ENCODE measurements at regions not wholly inside any gene's neighbourhood (a gene's known extent, or its start where the extent isn't known, plus 50 kb on each side); places are given as distances from the start of the nearest gene placed in this dataset.

GRCh38 chr3:177516158-177517011 lies 319.1 kb upstream of the TBL1XR1 start:
- H3K4me1 ChIP-seq (ENCODE audit: insufficient read depth, low read length) = peaks cover 9% of the 10 kb centered on the region; the same call in 1 of the 2 replicates
- H3K4me3 ChIP-seq (ENCODE audit: low read length) = no peak overlapping the region
- H3K27ac ChIP-seq (ENCODE audit: low read depth, low read length) = 0 out of 2 replicates have a peak overlapping the region, but pooled peaks have one; percentile 10
- H3K27me3 ChIP-seq (ENCODE audit: insufficient read depth, low read length) = no peaks in the 10 kb centered on the region
- no peak overlapping the region for H3K9ac ChIP-seq (ENCODE audit: low read depth, low read length)
- no peaks in the 10 kb centered on the region for H3K36me3 ChIP-seq (ENCODE audit: insufficient read depth, low read length)
- H3K9me3 ChIP-seq (ENCODE audit: insufficient read depth, low read depth, low read length) = no peaks in the 10 kb centered on the region
- 84% methylated on average over 14 of the region's 14 CpGs for whole genome bisulfite sequencing

DNA sequence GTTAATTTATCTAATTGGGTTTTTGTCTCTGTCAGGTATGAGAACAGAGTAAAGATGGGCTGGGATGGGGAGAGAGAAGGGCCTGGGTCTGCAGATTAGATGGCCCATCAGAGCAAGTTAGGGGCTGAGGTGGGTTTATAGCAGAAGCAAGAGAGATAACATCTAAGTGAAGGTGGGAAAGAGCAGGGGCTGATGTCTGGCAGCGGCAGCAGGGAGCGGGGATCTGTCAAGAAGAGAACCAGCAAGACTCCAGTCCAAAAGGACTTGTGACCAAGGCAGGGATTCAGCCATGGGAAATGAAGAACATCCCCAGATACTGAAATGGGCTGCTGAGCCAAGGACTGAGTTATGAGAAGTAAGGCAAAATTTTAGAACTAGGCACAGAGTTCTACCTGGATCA lies 320.6 kb upstream of the TBL1XR1 start:
- H3K36me3 ChIP-seq (ENCODE audit: insufficient read depth, low read length) = no peaks in the 10 kb centered on the region
- H3K9me3 ChIP-seq (ENCODE audit: insufficient read depth, low read depth, low read length) = no peaks in the 10 kb centered on the region
- H3K27ac ChIP-seq (ENCODE audit: low read depth, low read length) = no peak overlapping the region
- no peak overlapping the region for H3K9ac ChIP-seq (ENCODE audit: low read depth, low read length)
- no peaks in the 10 kb centered on the region for H3K27me3 ChIP-seq (ENCODE audit: insufficient read depth, low read length)
- no peak overlapping the region for H3K4me3 ChIP-seq (ENCODE audit: low read length)
- WGBS = 91% methylated on average over 2 of the region's 2 CpGs
- H3K4me1 ChIP-seq (ENCODE audit: insufficient read depth, low read length) = peaks cover 13% of the 10 kb centered on the region; the same call in 1 of the 2 replicates

GRCh38 chr3:177519588-177519987 lies 322.3 kb upstream of the TBL1XR1 start:
- WGBS = 96% methylated on average over 13 of the region's 13 CpGs
- Histone ChIP-seq H3K4me3 (ENCODE audit: low read length) (no peak overlapping the region), H3K27me3 (ENCODE audit: insufficient read depth, low read length) (no peaks in the 10 kb centered on the region), H3K36me3 (ENCODE audit: insufficient read depth, low read length) (no peaks in the 10 kb centered on the region), H3K9me3 (ENCODE audit: insufficient read depth, low read depth, low read length) (no peaks in the 10 kb centered on the region), H3K4me1 (ENCODE audit: insufficient read depth, low read length) (peaks cover 13% of the 10 kb centered on the region; the same call in 1 of the 2 replicates), H3K27ac (ENCODE audit: low read depth, low read length) (no peak overlapping the region), H3K9ac (ENCODE audit: low read depth, low read length) (no peak overlapping the region)

DNA sequence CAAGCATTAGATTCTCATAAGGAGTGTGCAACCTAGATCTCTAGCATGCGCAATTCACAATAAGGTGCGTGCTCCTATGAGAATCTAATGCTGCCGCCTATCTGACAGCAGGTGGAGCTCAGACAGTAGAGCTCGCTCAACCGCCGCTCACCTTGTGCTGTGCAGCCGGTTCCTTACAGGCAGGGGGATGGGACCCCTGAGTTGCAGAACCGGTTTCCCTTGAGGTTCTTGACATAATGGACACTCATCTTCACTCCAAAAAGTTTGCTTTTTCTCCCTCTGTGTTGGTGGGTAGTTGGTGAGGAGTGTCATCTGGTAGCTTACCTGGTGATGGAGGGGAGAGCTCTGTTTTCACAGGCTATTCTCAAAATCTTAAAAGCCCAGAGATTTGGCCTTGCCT lies 324.0 kb upstream of the TBL1XR1 start:
- Histone ChIP-seq H3K4me3 (ENCODE audit: low read length) (no peak overlapping the region), H3K36me3 (ENCODE audit: insufficient read depth, low read length) (no peaks in the 10 kb centered on the region), H3K27ac (ENCODE audit: low read depth, low read length) (no peak overlapping the region), H3K9ac (ENCODE audit: low read depth, low read length) (no peak overlapping the region), H3K27me3 (ENCODE audit: insufficient read depth, low read length) (no peaks in the 10 kb centered on the region), H3K9me3 (ENCODE audit: insufficient read depth, low read depth, low read length) (no peaks in the 10 kb centered on the region), H3K4me1 (ENCODE audit: insufficient read depth, low read length) (peaks cover 8% of the 10 kb centered on the region; the same call in 1 of the 2 replicates)
- 79% methylated on average over 8 of the region's 8 CpGs for WGBS

GRCh38 chr3:177522051-177522450 lies 324.8 kb upstream of the TBL1XR1 start:
- Histone ChIP-seq H3K9ac (ENCODE audit: low read depth, low read length) (no peak overlapping the region), H3K4me1 (ENCODE audit: insufficient read depth, low read length) (peaks cover 4% of the 10 kb centered on the region; the same call in 1 of the 2 replicates), H3K27me3 (ENCODE audit: insufficient read depth, low read length) (no peaks in the 10 kb centered on the region), H3K9me3 (ENCODE audit: insufficient read depth, low read depth, low read length) (no peaks in the 10 kb centered on the region), H3K4me3 (ENCODE audit: low read length) (no peak overlapping the region), H3K36me3 (ENCODE audit: insufficient read depth, low read length) (no peaks in the 10 kb centered on the region), H3K27ac (ENCODE audit: low read depth, low read length) (no peak overlapping the region)
- WGBS = 92% methylated on average over 4 of the region's 4 CpGs

DNA sequence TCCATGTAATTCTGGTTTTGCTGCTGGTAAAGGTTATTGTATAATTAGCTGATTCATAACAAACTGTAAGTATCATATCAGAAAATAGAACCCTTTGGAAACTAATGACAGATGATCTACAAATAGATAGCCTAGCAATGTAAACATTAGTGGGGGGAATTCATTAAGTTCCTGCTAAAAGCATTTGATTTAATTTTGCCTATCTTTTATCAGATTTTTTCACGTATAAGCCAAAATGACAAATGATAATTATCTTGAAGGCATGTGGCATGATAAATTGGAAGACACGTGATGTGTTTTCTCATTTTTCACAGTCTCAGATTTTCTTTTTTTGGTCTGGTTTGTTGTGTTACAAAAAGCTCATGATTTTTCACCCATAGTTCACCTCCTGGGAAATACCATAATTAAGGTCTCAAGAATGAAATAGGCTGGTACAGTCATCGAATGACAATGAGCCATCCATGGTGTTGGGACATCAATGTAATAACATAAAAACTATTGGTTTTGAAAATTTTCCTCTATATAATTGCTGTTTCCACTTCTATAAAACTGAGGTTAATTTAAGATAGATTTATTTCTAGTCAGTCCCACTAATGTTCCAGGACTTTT lies 325.9 kb upstream of the TBL1XR1 start:
- 63% methylated on average over 3 of the region's 3 CpGs for WGBS
- Histone ChIP-seq H3K9me3 (ENCODE audit: insufficient read depth, low read depth, low read length) (no peaks in the 10 kb centered on the region), H3K27ac (ENCODE audit: low read depth, low read length) (no peak overlapping the region), H3K4me1 (ENCODE audit: insufficient read depth, low read length) (peaks cover 4% of the 10 kb centered on the region; the same call in 1 of the 2 replicates), H3K4me3 (ENCODE audit: low read length) (no peak overlapping the region), H3K36me3 (ENCODE audit: insufficient read depth, low read length) (no peaks in the 10 kb centered on the region), H3K9ac (ENCODE audit: low read depth, low read length) (no peak overlapping the region), H3K27me3 (ENCODE audit: insufficient read depth, low read length) (no peaks in the 10 kb centered on the region)

GRCh38 chr3:177523872-177524438 lies 326.7 kb upstream of the TBL1XR1 start:
- no peaks in the 10 kb centered on the region for H3K9me3 ChIP-seq (ENCODE audit: insufficient read depth, low read depth, low read length)
- no peaks in the 10 kb centered on the region for H3K36me3 ChIP-seq (ENCODE audit: insufficient read depth, low read length)
- H3K27me3 ChIP-seq (ENCODE audit: insufficient read depth, low read length) = no peaks in the 10 kb centered on the region
- peaks cover 4% of the 10 kb centered on the region; the same call in 1 of the 2 replicates for H3K4me1 ChIP-seq (ENCODE audit: insufficient read depth, low read length)
- 95% methylated on average over 4 of the region's 4 CpGs for WGBS
- no peak overlapping the region for H3K27ac ChIP-seq (ENCODE audit: low read depth, low read length)
- H3K4me3 ChIP-seq (ENCODE audit: low read length) = no peak overlapping the region
- no peak overlapping the region for H3K9ac ChIP-seq (ENCODE audit: low read depth, low read length)

- H3K27ac ChIP-seq (ENCODE audit: low read depth, low read length) = no peak overlapping the region
- WGBS = 94% methylated on average over 3 of the region's 4 CpGs
- H3K9ac ChIP-seq (ENCODE audit: low read depth, low read length) = no peak overlapping the region
- no peaks in the 10 kb centered on the region for H3K9me3 ChIP-seq (ENCODE audit: insufficient read depth, low read depth, low read length)
- no peaks in the 10 kb centered on the region for H3K36me3 ChIP-seq (ENCODE audit: insufficient read depth, low read length)
- H3K4me3 ChIP-seq (ENCODE audit: low read length) = no peak overlapping the region
- peaks cover 4% of the 10 kb centered on the region; the same call in 1 of the 2 replicates for H3K4me1 ChIP-seq (ENCODE audit: insufficient read depth, low read length)
- no peaks in the 10 kb centered on the region for H3K27me3 ChIP-seq (ENCODE audit: insufficient read depth, low read length)
Observed at GRCh38 chr3:177524742-177525141, 327.5 kb upstream of the TBL1XR1 start.

- Histone ChIP-seq H3K9ac (ENCODE audit: low read depth, low read length) (no peak overlapping the region), H3K27me3 (ENCODE audit: insufficient read depth, low read length) (no peaks in the 10 kb centered on the region), H3K4me3 (ENCODE audit: low read length) (no peak overlapping the region), H3K4me1 (ENCODE audit: insufficient read depth, low read length) (peaks cover 4% of the 10 kb centered on the region; the same call in 1 of the 2 replicates), H3K36me3 (ENCODE audit: insufficient read depth, low read length) (no peaks in the 10 kb centered on the region), H3K27ac (ENCODE audit: low read depth, low read length) (no peak overlapping the region), H3K9me3 (ENCODE audit: insufficient read depth, low read depth, low read length) (no peaks in the 10 kb centered on the region)
- WGBS = 100% methylated on average over 1 of the region's 1 CpG
Observed at GRCh38 chr3:177525414-177525813, 328.1 kb upstream of the TBL1XR1 start.

GRCh38 chr3:177525987-177526712 lies 328.9 kb upstream of the TBL1XR1 start:
- peaks cover 4% of the 10 kb centered on the region; the same call in 1 of the 2 replicates for H3K4me1 ChIP-seq (ENCODE audit: insufficient read depth, low read length)
- H3K9me3 ChIP-seq (ENCODE audit: insufficient read depth, low read depth, low read length) = no peaks in the 10 kb centered on the region
- no peaks in the 10 kb centered on the region for H3K36me3 ChIP-seq (ENCODE audit: insufficient read depth, low read length)
- H3K4me3 ChIP-seq (ENCODE audit: low read length) = no peak overlapping the region
- no peak overlapping the region for H3K27ac ChIP-seq (ENCODE audit: low read depth, low read length)
- 93% methylated on average over 9 of the region's 9 CpGs for WGBS
- H3K27me3 ChIP-seq (ENCODE audit: insufficient read depth, low read length) = no peaks in the 10 kb centered on the region
- H3K9ac ChIP-seq (ENCODE audit: low read depth, low read length) = no peak overlapping the region

All from HUES64 (cell line).